ENCODE measurements at regions not wholly inside any gene's neighbourhood (a gene's known extent, or its start where the extent isn't known, plus 50 kb on each side); places are given as distances from the start of the nearest gene placed in this dataset.

GRCh38 chr1:55962472-55962871 lies 616.9 kb downstream of the PLPP3 start:
- intact Hi-C loops (cut with micrococcal nuclease; ENCODE audit: unreplicated experiment), result no loop called here
- Histone ChIP-seq H3K27ac (ENCODE audit: extremely low read length, insufficient read depth, low read length) (no peak overlapping the region), H3K36me3 (replicated peaks in 1 of 2; ENCODE audit: control insufficient read depth in 1 of 2, insufficient read depth in 2 of 2, low read length in 2 of 2) (no peaks in the 10 kb centered on the region)

More at GRCh38 chr1:55962472-55962871, 616.9 kb downstream of the PLPP3 start:
- DNase-seq (ENCODE audit: low spot score) (no peak), ATAC-seq (no peak), FAIRE-seq (no peak)
- 6% methylated on average over 2 of the region's 2 CpGs for WGBS (ENCODE audit: low lambda C conversion rate)
- POLR2A ChIA-PET, result no interaction called here
- H4K20me1 ChIP-seq (ENCODE audit: insufficient read depth, low read length), result no peaks in the 10 kb centered on the region
- H3K4me3 ChIP-seq (replicated peaks in 1 of 3; ENCODE audit: insufficient read depth in 1 of 3, low read depth in 2 of 3, low read length in 3 of 3), result no peak overlapping the region
- TF ChIP-seq FOSL1 (CRISPR knock-in tag; IDR thresholded peaks at IDR 0.05; ENCODE audit: borderline replicate concordance) (no peak), SNAPC2 (CRISPR knock-in tag; IDR thresholded peaks at IDR 0.05) (no peak), ZMAT5 (CRISPR knock-in tag; IDR thresholded peaks at IDR 0.05; ENCODE audit: borderline replicate concordance, low read depth) (no peak), ZNF570 (CRISPR knock-in tag; IDR thresholded peaks at IDR 0.05; ENCODE audit: borderline replicate concordance) (no peak), KDM6A (CRISPR knock-in tag; IDR thresholded peaks at IDR 0.05; ENCODE audit: low read depth) (no peak), ZNF354B (CRISPR knock-in tag; IDR thresholded peaks at IDR 0.05) (no peak), ZEB1 (IDR thresholded peaks at IDR 0.05; ENCODE audit: insufficient replicate concordance, low read depth) (no peak), ZNF513 (CRISPR knock-in tag; conservative IDR thresholded peaks at IDR 0.05) (no peak), AGO2 (optimal IDR thresholded peaks at IDR 0.05; ENCODE audit: low read depth, low read length) (no peak), ZNF83 (CRISPR knock-in tag; IDR thresholded peaks at IDR 0.05; ENCODE audit: borderline replicate concordance) (no peak), MTF1 (CRISPR knock-in tag; IDR thresholded peaks at IDR 0.05) (no peak), ZNF790 (CRISPR knock-in tag; IDR thresholded peaks at IDR 0.05; ENCODE audit: borderline replicate concordance) (no peak)
- H3K27me3 ChIP-seq (ENCODE audit: control insufficient read depth in 1 of 2, insufficient read depth in 2 of 2, low read length in 2 of 2), result no peaks in the 10 kb centered on the region
- no peak overlapping the region for H2AFZ ChIP-seq (ENCODE audit: low read length)
- H3K9ac ChIP-seq (ENCODE audit: insufficient read depth, low read depth, low read length), result no peak overlapping the region
- H3K4me1 ChIP-seq (ENCODE audit: insufficient read depth, low read length), result no peaks in the 10 kb centered on the region
- CTCF ChIA-PET (ENCODE audit: low intra/inter-chr PET ratio, low total read pairs), result no interaction called here
- H3K4me2 ChIP-seq (ENCODE audit: low read depth, low read length), result no peak overlapping the region
- no TSS peak for BruUV-seq (replicated peaks)
- in situ Hi-C loops (cut with HindIII; ENCODE audit: extremely low pct_ligation_motif_present, low pct_unique_long_range_greater_than_20kb), result no loop called here
- no peaks in the 10 kb centered on the region for H3K9me3 ChIP-seq (ENCODE audit: low read length)
- H3K79me2 ChIP-seq (ENCODE audit: insufficient read depth, low read length), result no peaks in the 10 kb centered on the region
